Suprapubic skin (tissue), 4 donors: ENCODE measurements at regions not wholly inside any gene's neighbourhood (a gene's known extent, or its start where the extent isn't known, plus 50 kb on each side); places are given as distances from the start of the nearest gene placed in this dataset.

Experiments used
- DNase-seq, 2 donors: peaks; one replicate each; pipeline ENCODE4 v3.0.0-alpha.2; 2019; ENCODE audit warnings: low spot score in 2 of 2
- H3K27ac ChIP-seq: fragments of 200-600 bp; sonication (generic); one replicate; pipeline ENCODE4 v1.5.1; 2019
- H3K27me3 ChIP-seq: fragments of 200-600 bp; sonication (generic); one replicate; pipeline ENCODE4 v1.5.1; 2019
- H3K36me3 ChIP-seq: fragments of 200-600 bp; sonication (generic); one replicate; pipeline ENCODE4 v1.5.1; 2019
- H3K4me1 ChIP-seq: fragments of 200-600 bp; sonication (generic); one replicate; pipeline ENCODE4 v1.5.1; 2019
- H3K4me3 ChIP-seq: fragments of 200-600 bp; sonication (generic); one replicate; pipeline ENCODE4 v1.5.1; 2019; ENCODE audit warnings: mild to moderate bottlenecking
- H3K9me3 ChIP-seq: fragments of 200-600 bp; sonication (generic); one replicate; pipeline ENCODE4 v1.5.1; 2019
- EP300 ChIP-seq: sonication (generic); formaldehyde crosslinking; IDR thresholded peaks from one replicate; pipeline ENCODE4 v1.6.1; 2017; ENCODE audit warnings: antibody characterized with exemption
- POLR2A ChIP-seq, 2 donors: fragments of 450-650 bp; IDR thresholded peaks; one replicate each; pipeline ENCODE4 v1.6.1; 2017; ENCODE audit warnings: antibody characterized with exemption in 2 of 2, mild to moderate bottlenecking in 2 of 2, moderate library complexity in 2 of 2
- POLR2AphosphoS5 ChIP-seq, 3 donors: sonication (generic); formaldehyde crosslinking; IDR thresholded peaks; one replicate each; pipeline ENCODE4 v1.6.1; 2017; ENCODE audit warnings: antibody characterized with exemption in 3 of 3
- WGBS: methylation state at CpG from one replicate; pipeline ENCODE4 v1.1.5; 2018; 5-methylcytosine and 5-hydroxymethylcytosine counted together
- TF ChIP-seq, protein P1 (sequence below), 2 donors: fragments of 200-600 bp in 1 of 2; fragments of 450-650 bp in 1 of 2; sonication (generic) in 1 of 2; IDR thresholded peaks; one replicate each; pipeline ENCODE4 v1.5.1; 2016 to 2019; ENCODE audit warnings: antibody characterized with exemption in 2 of 2, mild to moderate bottlenecking in 1 of 2, moderate library complexity in 1 of 2

DNA sequence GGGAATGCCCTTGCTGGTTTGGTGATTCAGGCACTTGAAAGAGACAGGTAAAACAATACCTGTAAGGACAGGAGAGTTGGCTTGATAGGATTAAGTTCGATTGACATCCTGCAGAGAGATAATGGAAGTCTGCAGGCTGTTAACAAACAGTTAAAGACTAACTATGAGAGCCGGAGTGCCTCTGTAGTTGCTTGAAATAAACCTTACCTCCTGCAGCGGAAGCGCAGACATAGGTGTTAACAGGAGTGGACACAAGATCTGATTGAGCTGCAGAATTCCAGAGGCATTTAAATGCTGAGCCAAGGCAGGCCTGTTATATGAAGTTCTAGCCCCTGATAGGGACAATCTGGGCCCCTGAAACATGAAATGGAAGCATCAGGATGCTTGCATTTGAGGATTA is 416.7 kb upstream of the MAOA start:
- Histone ChIP-seq H3K4me3 (no peak overlapping the region), H3K36me3 (no peaks in the 10 kb centered on the region), H3K4me1 (no peaks in the 10 kb centered on the region), H3K9me3 (no peaks in the 10 kb centered on the region), H3K27ac (no peak overlapping the region), H3K27me3 (no peaks in the 10 kb centered on the region)
- no peak for DNase-seq
- WGBS, result 76% methylated on average over 4 of the region's 4 CpGs
- TF ChIP-seq EP300, result no peak
- no peak for TF ChIP-seq POLR2A (IDR thresholded peaks at IDR 0.05)
- TF ChIP-seq POLR2AphosphoS5 (IDR thresholded peaks at IDR 0.05), result no peak
- TF ChIP-seq, protein P1, sequence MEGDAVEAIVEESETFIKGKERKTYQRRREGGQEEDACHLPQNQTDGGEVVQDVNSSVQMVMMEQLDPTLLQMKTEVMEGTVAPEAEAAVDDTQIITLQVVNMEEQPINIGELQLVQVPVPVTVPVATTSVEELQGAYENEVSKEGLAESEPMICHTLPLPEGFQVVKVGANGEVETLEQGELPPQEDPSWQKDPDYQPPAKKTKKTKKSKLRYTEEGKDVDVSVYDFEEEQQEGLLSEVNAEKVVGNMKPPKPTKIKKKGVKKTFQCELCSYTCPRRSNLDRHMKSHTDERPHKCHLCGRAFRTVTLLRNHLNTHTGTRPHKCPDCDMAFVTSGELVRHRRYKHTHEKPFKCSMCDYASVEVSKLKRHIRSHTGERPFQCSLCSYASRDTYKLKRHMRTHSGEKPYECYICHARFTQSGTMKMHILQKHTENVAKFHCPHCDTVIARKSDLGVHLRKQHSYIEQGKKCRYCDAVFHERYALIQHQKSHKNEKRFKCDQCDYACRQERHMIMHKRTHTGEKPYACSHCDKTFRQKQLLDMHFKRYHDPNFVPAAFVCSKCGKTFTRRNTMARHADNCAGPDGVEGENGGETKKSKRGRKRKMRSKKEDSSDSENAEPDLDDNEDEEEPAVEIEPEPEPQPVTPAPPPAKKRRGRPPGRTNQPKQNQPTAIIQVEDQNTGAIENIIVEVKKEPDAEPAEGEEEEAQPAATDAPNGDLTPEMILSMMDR (IDR thresholded peaks at IDR 0.05), result no peak

DNA sequence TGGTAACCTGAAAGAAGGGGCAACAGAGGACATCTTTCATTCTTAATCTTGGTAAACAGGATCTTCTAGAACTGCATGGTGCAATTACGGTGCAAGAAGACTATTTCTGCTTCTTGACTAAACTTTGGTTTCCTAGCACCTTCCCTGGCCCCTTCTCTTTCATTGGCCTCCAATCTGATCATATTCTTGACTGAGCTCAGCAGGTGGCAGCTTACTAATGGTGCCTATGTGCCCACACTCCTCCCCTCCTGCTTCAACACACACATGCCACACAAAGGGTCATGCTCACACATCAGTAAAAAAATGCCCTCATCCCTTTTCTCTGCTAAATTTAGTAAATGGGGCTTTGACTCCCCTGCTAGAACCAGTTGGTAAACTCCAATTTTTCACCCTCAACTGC is 400.5 kb upstream of the MAOA start:
- DNase-seq, result no peak
- Histone ChIP-seq H3K36me3 (no peaks in the 10 kb centered on the region), H3K9me3 (no peaks in the 10 kb centered on the region), H3K4me3 (no peak overlapping the region), H3K27me3 (no peaks in the 10 kb centered on the region), H3K4me1 (no peaks in the 10 kb centered on the region), H3K27ac (no peak overlapping the region)
- 86% methylated on average over 1 of the region's 1 CpG for WGBS
- TF ChIP-seq, protein P1 (IDR thresholded peaks at IDR 0.05), result no peak
- TF ChIP-seq EP300 (no peak), POLR2AphosphoS5 (IDR thresholded peaks at IDR 0.05) (no peak), POLR2A (IDR thresholded peaks at IDR 0.05) (no peak)

DNA sequence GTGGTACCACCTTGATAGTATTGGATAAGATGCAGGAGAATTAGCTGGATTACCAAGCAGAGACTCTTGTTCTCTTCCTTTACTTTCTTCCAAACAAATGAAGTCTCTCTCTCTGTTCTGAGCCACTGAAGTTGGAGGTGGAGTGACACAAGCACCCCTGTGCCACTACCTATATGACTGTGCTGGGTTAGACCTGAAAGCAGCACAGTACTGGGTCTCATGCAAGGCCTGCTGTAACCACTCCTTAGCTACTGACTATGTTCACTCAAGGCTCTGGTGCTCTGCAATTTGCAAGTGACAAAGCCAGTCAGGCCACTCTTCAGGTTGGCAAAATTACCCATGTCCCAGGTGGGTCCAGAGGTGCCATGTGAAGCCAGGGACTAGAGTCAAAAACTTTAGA is 389.6 kb upstream of the MAOA start:
- H3K4me3 ChIP-seq, result no peak overlapping the region
- TF ChIP-seq POLR2AphosphoS5 (IDR thresholded peaks at IDR 0.05) (no peak), POLR2A (IDR thresholded peaks at IDR 0.05) (no peak), EP300 (no peak)
- TF ChIP-seq, protein P1 (IDR thresholded peaks at IDR 0.05), result no peak
- H3K36me3 ChIP-seq, result no peaks in the 10 kb centered on the region

DNA sequence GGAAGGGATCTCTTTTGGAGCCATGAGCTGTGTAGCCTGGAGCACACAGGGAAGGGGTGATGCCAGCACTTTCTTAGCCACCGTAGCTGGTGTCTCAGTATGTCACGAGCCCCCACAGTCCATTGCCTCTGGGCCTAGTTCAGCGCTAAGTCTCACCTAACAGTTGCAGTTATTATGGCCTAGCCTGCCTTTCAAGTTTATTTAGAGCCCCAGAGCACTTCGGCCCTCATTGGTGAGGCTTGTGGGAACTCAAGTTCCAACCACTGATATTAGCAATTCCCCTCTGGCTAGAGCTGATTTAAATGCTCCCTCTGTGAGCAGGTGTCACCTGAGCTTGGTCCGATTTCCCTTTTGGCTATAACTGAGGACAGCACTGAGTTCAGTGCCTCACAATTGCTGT is 388.4 kb upstream of the MAOA start:
- no peak for DNase-seq
- Histone ChIP-seq H3K27me3 (no peaks in the 10 kb centered on the region), H3K9me3 (no peaks in the 10 kb centered on the region), H3K4me1 (no peaks in the 10 kb centered on the region), H3K4me3 (no peak overlapping the region), H3K36me3 (no peaks in the 10 kb centered on the region), H3K27ac (no peak overlapping the region)
- 88% methylated on average over 5 of the region's 5 CpGs for WGBS
- TF ChIP-seq POLR2A (IDR thresholded peaks at IDR 0.05) (no peak), EP300 (no peak), POLR2AphosphoS5 (IDR thresholded peaks at IDR 0.05) (no peak)
- TF ChIP-seq, protein P1 (IDR thresholded peaks at IDR 0.05), result no peak

More for the DNA sequence above, 389.6 kb upstream of the MAOA start:
- no peaks in the 10 kb centered on the region for H3K4me1 ChIP-seq
- DNase-seq, result no peak
- no peaks in the 10 kb centered on the region for H3K9me3 ChIP-seq
- H3K27me3 ChIP-seq, result no peaks in the 10 kb centered on the region
- H3K27ac ChIP-seq, result no peak overlapping the region

DNA sequence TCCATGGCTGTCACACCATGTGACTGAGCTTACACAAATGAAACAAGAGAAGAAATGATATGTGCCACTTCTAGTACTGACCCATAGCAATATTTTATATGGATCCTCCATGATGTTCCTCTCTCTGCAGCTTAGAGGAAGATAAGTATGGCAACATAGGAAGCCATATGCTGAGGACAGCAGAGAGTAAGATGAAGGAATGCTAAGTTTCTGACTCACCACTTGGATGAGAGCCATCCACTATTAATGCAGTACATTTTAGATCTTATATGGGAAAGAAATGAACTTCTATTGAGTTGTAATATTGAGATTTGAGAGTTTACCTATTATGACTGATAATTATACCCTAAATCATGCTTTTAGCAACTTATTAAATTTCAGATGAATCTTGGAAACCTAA is 386.9 kb upstream of the MAOA start:
- H3K4me1 ChIP-seq, result no peaks in the 10 kb centered on the region
- H3K27ac ChIP-seq, result no peak overlapping the region
- H3K9me3 ChIP-seq, result no peaks in the 10 kb centered on the region
- TF ChIP-seq EP300 (no peak), POLR2A (IDR thresholded peaks at IDR 0.05) (no peak), POLR2AphosphoS5 (IDR thresholded peaks at IDR 0.05) (no peak)
- TF ChIP-seq, protein P1 (IDR thresholded peaks at IDR 0.05), result no peak
- no peak overlapping the region for H3K4me3 ChIP-seq
- no peak for DNase-seq
- no peaks in the 10 kb centered on the region for H3K36me3 ChIP-seq
- H3K27me3 ChIP-seq, result no peaks in the 10 kb centered on the region
